GM12873 (cell line): ENCODE measurements at regions not wholly inside any gene's neighbourhood (a gene's known extent, or its start where the extent isn't known, plus 50 kb on each side); places are given as distances from the start of the nearest gene placed in this dataset.

ENCODE experiments used
- CTCF ChIP-seq: IDR thresholded peaks from 2 replicates; pipeline ENCODE4 v1.5.1; 2012; ENCODE audit warnings: low read depth, mild to moderate bottlenecking, moderate library complexity, low read length, control low read depth; ENCODE audit not compliant: insufficient read depth; ENCODE audit errors: missing control alignments

GRCh38 chr7:21051865-21052264 is 265.2 kb upstream of the SP8 start:
- no peak for TF ChIP-seq CTCF

- TF ChIP-seq CTCF, result no peak
Observed at GRCh38 chr7:21054427-21055112, 267.9 kb upstream of the SP8 start.

- no peak for TF ChIP-seq CTCF
Observed at GRCh38 chr7:21059069-21059468, 272.4 kb upstream of the SP8 start.

- no peak for TF ChIP-seq CTCF
Observed at GRCh38 chr7:21063106-21063505, 276.4 kb upstream of the SP8 start.

GRCh38 chr7:21064698-21065648 is 278.3 kb upstream of the SP8 start:
- no peak for TF ChIP-seq CTCF

GRCh38 chr7:21066221-21066620 is 279.5 kb upstream of the SP8 start:
- TF ChIP-seq CTCF, result no peak

GRCh38 chr7:21067216-21067615 is 280.5 kb upstream of the SP8 start:
- no peak for TF ChIP-seq CTCF
